SK-N-SH (cell line): ENCODE measurements at regions not wholly inside any gene's neighbourhood (a gene's known extent, or its start where the extent isn't known, plus 50 kb on each side); places are given as distances from the start of the nearest gene placed in this dataset.

Experiments used
- CTCF ChIA-PET: fragments of 300-600, 350-600 bp; formaldehyde crosslinking; extraction: SDS; loops from one replicate; lab custom pipeline; 2021; lab: Yijun Ruan, JAX
- POLR2A ChIA-PET: fragments of 350-600 bp; sonication (Branson Sonifier 250); formaldehyde crosslinking; extraction: SDS; loops from one replicate; lab custom pipeline; 2020; ENCODE audit warnings: antibody characterized with exemption, inconsistent platforms; lab: Yijun Ruan, JAX
- DNase-seq: peaks from one replicate; pipeline ENCODE4 v3.0.0; 2012
- H2AFZ ChIP-seq: fragments of 200-600 bp; sonication (generic); 2 replicates; pipeline ENCODE4 v1.8.1; 2016; ENCODE audit warnings: antibody characterized with exemption, mild to moderate bottlenecking, low read depth
- H3F3A ChIP-seq: fragments of 200-600 bp; sonication (generic); replicated peaks from 2 replicates; pipeline ENCODE3; 2016; ENCODE audit warnings: antibody characterized with exemption, mild to moderate bottlenecking; ENCODE audit not compliant: insufficient read depth
- H3K27ac ChIP-seq, 2 experiments: fragments of 200-500 bp in 1 of 2; fragments of 200-600 bp in 1 of 2; sonication (Bioruptor generic) in 1 of 2; sonication (generic), shearing (Covaris generic) in 1 of 2; 2 replicates each; pipeline versions ENCODE4 v1.5.1 to v1.6.1; 2014 to 2016; ENCODE audit warnings: low read depth in 2 of 2, inconsistent platforms in 1 of 2, low read length in 1 of 2, mild to moderate bottlenecking in 1 of 2, mixed read lengths in 1 of 2
- H3K27me3 ChIP-seq: fragments of 200-600 bp; sonication (generic), shearing (Covaris generic); 2 replicates; pipeline ENCODE4 v1.6.1; 2016; ENCODE audit warnings: mixed run types; ENCODE audit not compliant: insufficient read depth
- H3K36me3 ChIP-seq, 2 experiments: fragments of 200-500 bp in 1 of 2; fragments of 200-600 bp in 1 of 2; sonication (Bioruptor generic) in 1 of 2; sonication (generic) in 1 of 2; replicated peaks in 1 of 2; 2 replicates each; pipeline versions ENCODE3 to v1.5.1; 2014 to 2016; ENCODE audit warnings: low read length in 1 of 2, mild to moderate bottlenecking in 1 of 2; ENCODE audit not compliant: insufficient read depth in 2 of 2, control insufficient read depth in 1 of 2
- H3K4me1 ChIP-seq, 2 experiments: fragments of 200-500 bp in 1 of 2; fragments of 200-600 bp in 1 of 2; sonication (Bioruptor generic) in 1 of 2; sonication (generic), shearing (Covaris generic) in 1 of 2; 2 replicates each; pipeline versions ENCODE4 v1.5.1 to v1.6.1; 2014 to 2016; ENCODE audit warnings: low read depth in 1 of 2, low read length in 1 of 2, mixed run types in 1 of 2; ENCODE audit not compliant: insufficient read depth in 2 of 2, control insufficient read depth in 1 of 2
- H3K4me2 ChIP-seq: fragments of 200-600 bp; sonication (generic), shearing (Covaris generic); 2 replicates; pipeline ENCODE4 v1.6.1; 2017; ENCODE audit warnings: mixed run types
- H3K4me3 ChIP-seq, 2 experiments: fragments of 200-500 bp in 1 of 2; fragments of 200-600 bp in 1 of 2; sonication (Bioruptor generic) in 1 of 2; sonication (generic), shearing (Covaris generic) in 1 of 2; 2 replicates each; pipeline versions ENCODE4 v1.5.1 to v1.8.1; 2014 to 2016; ENCODE audit warnings: low read depth in 2 of 2, inconsistent platforms in 1 of 2, low read length in 1 of 2, mild to moderate bottlenecking in 1 of 2, mixed read lengths in 1 of 2, moderate library complexity in 1 of 2
- H3K79me2 ChIP-seq: fragments of 200-600 bp; sonication (generic); 2 replicates; pipeline ENCODE4 v1.8.1; 2017; ENCODE audit warnings: mild to moderate bottlenecking; ENCODE audit not compliant: insufficient read depth
- H3K9ac ChIP-seq: fragments of 200-600 bp; sonication (generic); 2 replicates; pipeline ENCODE4 v1.6.1; 2017; ENCODE audit warnings: mixed run types
- H3K9me2 ChIP-seq: fragments of 200-600 bp; sonication (generic); 2 replicates; pipeline ENCODE4 v1.6.1; 2017; ENCODE audit warnings: mixed run types
- H3K9me3 ChIP-seq: fragments of 200-600 bp; sonication (generic); 2 replicates; pipeline ENCODE4 v1.6.1; 2017; ENCODE audit warnings: mixed run types, mild to moderate bottlenecking, moderate library complexity
- H4K20me1 ChIP-seq: fragments of 200-600 bp; sonication (generic); 2 replicates; pipeline ENCODE4 v1.6.1; 2017; ENCODE audit warnings: mild to moderate bottlenecking, mixed run types; ENCODE audit not compliant: insufficient read depth
- CHD2 ChIP-seq: fragments of 150-350 bp; IDR thresholded peaks from 2 replicates; pipeline ENCODE4 v1.6.1; 2018; ENCODE audit warnings: low read length; ENCODE audit not compliant: partially characterized antibody
- EP300 ChIP-seq, 2 experiments: IDR thresholded peaks; 2 replicates each; pipeline versions ENCODE4 v1.4.0 to v1.6.1; 2012; ENCODE audit warnings: borderline replicate concordance in 1 of 2, low read depth in 1 of 2, low read length in 1 of 2
- EZH2phosphoT487 ChIP-seq: fragments of 200-600 bp; sonication (generic); IDR thresholded peaks from 2 replicates; pipeline ENCODE4 v1.6.1; 2017; ENCODE audit warnings: low read depth, mixed run types, mild to moderate bottlenecking, antibody characterized with exemption, moderate library complexity, borderline replicate concordance
- FOXJ3 ChIP-seq: sonication (generic); formaldehyde crosslinking; IDR thresholded peaks from 2 replicates; pipeline ENCODE4 v1.5.1; 2020; ENCODE audit warnings: mild to moderate bottlenecking, missing genetic modification reagents
- GABPA ChIP-seq: IDR thresholded peaks from 2 replicates; pipeline ENCODE4 v1.4.0; 2012; ENCODE audit warnings: low read depth, mild to moderate bottlenecking
- GATA2 ChIP-seq: sonication (generic); formaldehyde crosslinking; IDR thresholded peaks from 2 replicates; pipeline ENCODE4 v1.5.0; 2020; ENCODE audit warnings: mild to moderate bottlenecking, missing genetic modification reagents
- IRF3 ChIP-seq: fragments of 150-350 bp; IDR thresholded peaks from 2 replicates; pipeline ENCODE4 v1.6.1; 2016; ENCODE audit warnings: mild to moderate bottlenecking, low read depth, low read length
- JUND ChIP-seq: IDR thresholded peaks from 2 replicates; pipeline ENCODE4 v1.4.0; 2012
- MEF2A ChIP-seq: IDR thresholded peaks from 2 replicates; pipeline ENCODE4 v1.4.0; 2012; ENCODE audit warnings: low read depth, borderline replicate concordance
- MXI1 ChIP-seq: IDR thresholded peaks from 2 replicates; pipeline ENCODE4 v1.6.1; 2012; ENCODE audit warnings: mild to moderate bottlenecking, low read depth, low read length, improper control_type of control experiment
- NFIC ChIP-seq: IDR thresholded peaks from 2 replicates; pipeline ENCODE4 v1.4.0; 2012; ENCODE audit warnings: borderline replicate concordance
- NRF1 ChIP-seq: IDR thresholded peaks from 2 replicates; pipeline ENCODE4 v1.6.1; 2012; ENCODE audit warnings: low read depth, mild to moderate bottlenecking, low read length
- RAD21 ChIP-seq: IDR thresholded peaks from 2 replicates; pipeline ENCODE4 v1.6.1; 2012; ENCODE audit warnings: mild to moderate bottlenecking, low read length
- RFX5 ChIP-seq: IDR thresholded peaks from 2 replicates; pipeline ENCODE4 v1.6.1; 2012; ENCODE audit warnings: mild to moderate bottlenecking, improper control_type of control experiment, low read length
- SIN3A ChIP-seq: IDR thresholded peaks from 2 replicates; pipeline ENCODE4 v1.6.1; 2012; ENCODE audit warnings: low read depth, mild to moderate bottlenecking, low read length, moderate library complexity, borderline replicate concordance
- SMC3 ChIP-seq: IDR thresholded peaks from 2 replicates; pipeline ENCODE4 v1.6.1; 2012; ENCODE audit warnings: low read depth, low read length, improper control_type of control experiment
- TAF1 ChIP-seq: IDR thresholded peaks from 2 replicates; pipeline ENCODE4 v1.6.1; 2012; ENCODE audit warnings: low read depth, mild to moderate bottlenecking, low read length, moderate library complexity, borderline replicate concordance
- TEAD4 ChIP-seq: IDR thresholded peaks from 2 replicates; pipeline ENCODE4 v1.4.0; 2012; ENCODE audit warnings: mild to moderate bottlenecking, borderline replicate concordance; ENCODE audit not compliant: insufficient read depth
- USF2 ChIP-seq: fragments of 150-350 bp; IDR thresholded peaks from 2 replicates; pipeline ENCODE4 v1.6.1; 2017; ENCODE audit warnings: antibody characterized with exemption, low read length, low read depth, borderline replicate concordance
- YY1 ChIP-seq: IDR thresholded peaks from 2 replicates; pipeline ENCODE4 v1.4.0; 2012; ENCODE audit warnings: low read depth, mild to moderate bottlenecking
- ZBTB33 ChIP-seq: IDR thresholded peaks from 2 replicates; pipeline ENCODE4 v1.4.0; 2012; ENCODE audit warnings: low read depth, borderline replicate concordance
- WGBS: methylation state at CpG from one replicate; pipeline ENCODE4 v1.1.6; 2017; ENCODE audit warnings: low lambda C conversion rate; 5-methylcytosine and 5-hydroxymethylcytosine counted together

GRCh38 chr9:28661853-28662252 lies 1088.6 kb upstream of the C9orf72 start (continued):
- no peak for TF ChIP-seq MXI1
- no peak for TF ChIP-seq NRF1
- TF ChIP-seq JUND = no peak

DNA sequence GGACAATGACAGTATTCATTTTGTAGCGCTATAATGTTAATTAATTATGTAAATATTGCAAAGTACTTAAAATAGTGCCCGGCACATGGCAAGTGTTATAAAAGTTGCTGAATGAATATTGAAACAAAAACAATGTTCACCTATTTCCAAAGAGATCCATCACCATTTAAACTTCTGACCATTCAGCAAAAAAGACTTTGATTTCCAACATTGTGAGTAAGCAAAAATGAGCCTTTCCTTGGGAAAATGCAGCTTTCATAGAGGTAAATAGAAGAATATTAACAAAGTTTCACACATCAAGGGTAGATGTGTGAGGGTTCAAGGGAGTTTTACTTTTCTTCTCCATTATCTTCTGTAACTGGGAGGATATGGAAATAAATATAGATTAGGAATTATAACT lies 1089.4 kb upstream of the C9orf72 start:
- no peaks in the 10 kb centered on the region for H3K4me1 ChIP-seq
- H3K4me3 ChIP-seq = no peak overlapping the region
- peaks cover 0 to 11% of the 10 kb centered on the region in 2 experiments for H3K36me3 ChIP-seq
- 87% methylated on average over 2 of the region's 2 CpGs for WGBS
- no peaks in the 10 kb centered on the region for H4K20me1 ChIP-seq
- ChIA-PET CTCF (no interaction called here), POLR2A (no interaction called here)
- no peak overlapping the region for H3K9ac ChIP-seq
- no peaks in the 10 kb centered on the region for H3K27me3 ChIP-seq
- no peak overlapping the region for H3K27ac ChIP-seq
- H3K79me2 ChIP-seq = no peaks in the 10 kb centered on the region
- H3F3A ChIP-seq = no peaks in the 10 kb centered on the region
- DNase-seq = no peak
- H3K4me2 ChIP-seq = no peak overlapping the region
- no peaks in the 10 kb centered on the region for H3K9me2 ChIP-seq
- TF ChIP-seq TAF1 = no peak
- no peak for TF ChIP-seq GATA2 (CRISPR knock-in tag)
- no peak for TF ChIP-seq YY1
- no peak for TF ChIP-seq NFIC
- TF ChIP-seq RFX5 = no peak
- TF ChIP-seq JUND = no peak
- TF ChIP-seq SIN3A = no peak
- TF ChIP-seq RAD21 = no peak
- no peak for TF ChIP-seq TEAD4
- TF ChIP-seq SMC3 = no peak
- TF ChIP-seq FOXJ3 (CRISPR knock-in tag) = no peak
- no peak for TF ChIP-seq ZBTB33
- no peak for TF ChIP-seq EP300 (IDR thresholded peaks at IDR 0.05; ENCODE audit: borderline replicate concordance in 1 of 2, low read depth in 1 of 2, low read length in 1 of 2)
- no peak for TF ChIP-seq CHD2
- no peak for TF ChIP-seq USF2
- no peak for TF ChIP-seq GABPA
- TF ChIP-seq IRF3 = no peak
- no peak for TF ChIP-seq MEF2A
- TF ChIP-seq EZH2phosphoT487 = no peak
- no peak for TF ChIP-seq MXI1
- H3K9me3 ChIP-seq = no peaks in the 10 kb centered on the region
- H2AFZ ChIP-seq = no peak overlapping the region
